ENCODE measurements at regions not wholly inside any gene's neighbourhood (a gene's known extent, or its start where the extent isn't known, plus 50 kb on each side); places are given as distances from the start of the nearest gene placed in this dataset.

GRCh38 chr1:58256546-58256945, 290.0 kb downstream of the OMA1 start:
- Mint-ChIP-seq H3K4me3 (no peak overlapping the region), H3K27ac (no peak overlapping the region), H3K9me3 (ENCODE audit: insufficient read depth) (no peaks in the 10 kb centered on the region), H3K27me3 (peaks cover 2% of the 10 kb centered on the region), H3K4me1 (no peaks in the 10 kb centered on the region)
- Histone ChIP-seq H3K36me3 (replicated peaks in 1 of 2; ENCODE audit: control extremely low read depth in 1 of 2, control insufficient read depth in 1 of 2, extremely low read depth in 1 of 2, insufficient read depth in 2 of 2, low read length in 1 of 2) (no peaks in the 10 kb centered on the region), H3K27me3 (replicated peaks in 1 of 4; ENCODE audit: control extremely low read depth in 1 of 4, control insufficient read depth in 3 of 4, insufficient read depth in 4 of 4, low read length in 3 of 4) (peaks cover 0 to 3% (median 0%) of the 10 kb centered on the region in 4 experiments), H3K79me2 (ENCODE audit: control insufficient read depth, insufficient read depth, low read length) (no peaks in the 10 kb centered on the region), H2AFZ (ENCODE audit: insufficient read depth, low read depth, low read length, poor library complexity, severe bottlenecking) (no peak overlapping the region), H3K27ac (ENCODE audit: low read length in 2 of 2) (no peak overlapping the region), H3K4me1 (ENCODE audit: control insufficient read depth in 2 of 2, insufficient read depth in 2 of 2, low read length in 2 of 2) (no peaks in the 10 kb centered on the region), H4K20me1 (ENCODE audit: control insufficient read depth, insufficient read depth, low read length, poor library complexity, severe bottlenecking) (no peaks in the 10 kb centered on the region), H3K4me2 (replicated peaks; ENCODE audit: low read depth, low read length, poor library complexity, severe bottlenecking) (no peak overlapping the region), H3K9me3 (ENCODE audit: control extremely low read depth in 1 of 3, control insufficient read depth in 2 of 3, insufficient read depth in 1 of 3, low read length in 2 of 3) (no peaks in the 10 kb centered on the region), H3K9ac (ENCODE audit: low read length) (no peak overlapping the region), H3K4me3 (ENCODE audit: control extremely low read depth in 1 of 5, extremely low read depth in 1 of 5, insufficient read depth in 1 of 5, low read depth in 2 of 5, low read length in 4 of 5) (no peak overlapping the region)
- intact Hi-C loops (cut with micrococcal nuclease): no loop called here
- ChIA-PET CTCF (interaction anchor here (1.3 kb wide), 1 partner anchor 9 kb away, joined by 3 read pairs; no protein-coding TSS in a partner anchor), POLR2A (no interaction called here)
- no peak for DNase-seq
- WGBS (ENCODE audit: insufficient coverage): 100% methylated on average over 1 of the region's 3 CpGs
- TF ChIP-seq CTCF (IDR thresholded peaks at IDR 0.05): no peak
- no peak for ATAC-seq (ENCODE audit: low read depth)

- no peak for ATAC-seq (ENCODE audit: low read depth)
These were observed 290.5 kb downstream of the OMA1 start for GRCh38 chr1:58256041-58256440.

More at GRCh38 chr1:58256041-58256440, 290.5 kb downstream of the OMA1 start:
- no peaks in the 10 kb centered on the region for H3K36me3 ChIP-seq (replicated peaks in 1 of 2; ENCODE audit: control extremely low read depth in 1 of 2, control insufficient read depth in 1 of 2, extremely low read depth in 1 of 2, insufficient read depth in 2 of 2, low read length in 1 of 2)
- no peaks in the 10 kb centered on the region for H4K20me1 ChIP-seq (ENCODE audit: control insufficient read depth, insufficient read depth, low read length, poor library complexity, severe bottlenecking)
- TF ChIP-seq EZH2 (IDR thresholded peaks at IDR 0.05; ENCODE audit: borderline replicate concordance, insufficient read depth, low read depth, low read length, poor library complexity, severe bottlenecking) (no peak), CTCF (IDR thresholded peaks at IDR 0.05) (no peak)
- H3K4me1 ChIP-seq (ENCODE audit: control insufficient read depth in 2 of 2, insufficient read depth in 2 of 2, low read length in 2 of 2): no peaks in the 10 kb centered on the region
- H3K9me3 ChIP-seq (ENCODE audit: control extremely low read depth in 1 of 3, control insufficient read depth in 2 of 3, insufficient read depth in 1 of 3, low read length in 2 of 3): no peaks in the 10 kb centered on the region
- H3K27ac ChIP-seq (ENCODE audit: low read length in 2 of 2): no peak overlapping the region
- DNase-seq: no peak
- ChIA-PET CTCF (no interaction called here), POLR2A (no interaction called here)
- Mint-ChIP-seq H3K4me3 (no peak overlapping the region), H3K9me3 (ENCODE audit: insufficient read depth) (no peaks in the 10 kb centered on the region), H3K27ac (no peak overlapping the region), H3K4me1 (no peaks in the 10 kb centered on the region), H3K27me3 (peaks cover 7% of the 10 kb centered on the region)
- WGBS (ENCODE audit: insufficient coverage): 88% methylated on average over 7 of the region's 10 CpGs
- no peaks in the 10 kb centered on the region for H3K79me2 ChIP-seq (ENCODE audit: control insufficient read depth, insufficient read depth, low read length)
- H3K9ac ChIP-seq (ENCODE audit: low read length): no peak overlapping the region
- peaks cover 0 to 5% (median 0%) of the 10 kb centered on the region in 4 experiments for H3K27me3 ChIP-seq (replicated peaks in 1 of 4; ENCODE audit: control extremely low read depth in 1 of 4, control insufficient read depth in 3 of 4, insufficient read depth in 4 of 4, low read length in 3 of 4)
- H3K4me2 ChIP-seq (replicated peaks; ENCODE audit: low read depth, low read length, poor library complexity, severe bottlenecking): no peak overlapping the region
- no peak overlapping the region for H3K4me3 ChIP-seq (ENCODE audit: control extremely low read depth in 1 of 5, extremely low read depth in 1 of 5, insufficient read depth in 1 of 5, low read depth in 2 of 5, low read length in 4 of 5)
- intact Hi-C loops (cut with micrococcal nuclease): no loop called here
- no peak overlapping the region for H2AFZ ChIP-seq (ENCODE audit: insufficient read depth, low read depth, low read length, poor library complexity, severe bottlenecking)
